ENCODE measurements at regions not wholly inside any gene's neighbourhood (a gene's known extent, or its start where the extent isn't known, plus 50 kb on each side); places are given as distances from the start of the nearest gene placed in this dataset.

DNA sequence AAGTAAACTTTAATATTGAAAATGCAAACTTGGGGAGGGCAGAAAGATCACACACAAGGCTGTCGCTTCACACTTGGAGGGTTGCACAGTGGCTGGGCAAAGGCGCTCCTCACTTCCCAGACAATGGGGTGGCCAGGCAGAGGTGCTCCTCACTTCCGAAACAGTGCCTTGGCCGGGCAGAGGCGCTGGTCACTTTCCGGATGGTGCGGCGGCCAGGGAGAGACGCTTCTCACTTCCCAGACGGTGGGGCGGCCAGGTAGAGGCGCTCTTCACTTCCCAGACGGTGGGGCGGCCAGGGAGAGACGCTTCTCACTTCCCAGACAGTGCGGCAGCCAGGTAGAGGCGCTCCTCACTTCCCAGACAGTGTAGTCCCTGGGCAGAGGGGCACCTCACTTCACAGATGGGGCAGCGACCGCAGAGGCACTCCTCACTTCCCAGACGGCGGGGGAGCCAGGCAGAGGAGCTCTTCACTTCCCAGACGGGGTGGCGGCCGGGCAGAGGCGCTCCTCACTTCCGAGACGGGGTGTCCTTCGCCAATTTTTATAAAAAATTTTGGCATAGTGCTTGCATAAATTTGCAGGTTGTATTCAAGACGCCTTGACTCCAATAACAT, 140.8 kb upstream of the PZP start:
- Histone ChIP-seq H3K4me1 (ENCODE audit: control insufficient read depth in 4 of 4, insufficient read depth in 4 of 4, low read length in 3 of 4) (no peaks in the 10 kb centered on the region), H3K4me3 (ENCODE audit: low read depth in 1 of 3, low read length in 3 of 3) (no peak overlapping the region), H3K36me3 (ENCODE audit: control insufficient read depth in 4 of 4, insufficient read depth in 3 of 4, low read depth in 1 of 4, low read length in 3 of 4) (no peaks in the 10 kb centered on the region), H3K9ac (ENCODE audit: low read depth in 1 of 2, low read length in 2 of 2) (no peak overlapping the region), H3K27me3 (ENCODE audit: control insufficient read depth in 4 of 4, insufficient read depth in 4 of 4, low read length in 3 of 4) (no peaks in the 10 kb centered on the region), H3K27ac (ENCODE audit: low read depth in 1 of 2, low read length in 2 of 2) (no peak overlapping the region), H3K9me3 (ENCODE audit: control insufficient read depth in 4 of 4, low read length in 3 of 4) (peaks cover 6 to 11% (median 10%) of the 10 kb centered on the region in 4 donors)
- WGBS = 92% methylated on average over 29 of the region's 29 CpGs
- TF ChIP-seq TAF1 (conservative IDR thresholded peaks at IDR 0.05) = no peak
- TF ChIP-seq, protein P1, sequence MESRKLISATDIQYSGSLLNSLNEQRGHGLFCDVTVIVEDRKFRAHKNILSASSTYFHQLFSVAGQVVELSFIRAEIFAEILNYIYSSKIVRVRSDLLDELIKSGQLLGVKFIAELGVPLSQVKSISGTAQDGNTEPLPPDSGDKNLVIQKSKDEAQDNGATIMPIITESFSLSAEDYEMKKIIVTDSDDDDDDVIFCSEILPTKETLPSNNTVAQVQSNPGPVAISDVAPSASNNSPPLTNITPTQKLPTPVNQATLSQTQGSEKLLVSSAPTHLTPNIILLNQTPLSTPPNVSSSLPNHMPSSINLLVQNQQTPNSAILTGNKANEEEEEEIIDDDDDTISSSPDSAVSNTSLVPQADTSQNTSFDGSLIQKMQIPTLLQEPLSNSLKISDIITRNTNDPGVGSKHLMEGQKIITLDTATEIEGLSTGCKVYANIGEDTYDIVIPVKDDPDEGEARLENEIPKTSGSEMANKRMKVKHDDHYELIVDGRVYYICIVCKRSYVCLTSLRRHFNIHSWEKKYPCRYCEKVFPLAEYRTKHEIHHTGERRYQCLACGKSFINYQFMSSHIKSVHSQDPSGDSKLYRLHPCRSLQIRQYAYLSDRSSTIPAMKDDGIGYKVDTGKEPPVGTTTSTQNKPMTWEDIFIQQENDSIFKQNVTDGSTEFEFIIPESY (IDR thresholded peaks at IDR 0.05) = no peak
- DNase-seq (ENCODE audit: low spot score) = no peak

DNA sequence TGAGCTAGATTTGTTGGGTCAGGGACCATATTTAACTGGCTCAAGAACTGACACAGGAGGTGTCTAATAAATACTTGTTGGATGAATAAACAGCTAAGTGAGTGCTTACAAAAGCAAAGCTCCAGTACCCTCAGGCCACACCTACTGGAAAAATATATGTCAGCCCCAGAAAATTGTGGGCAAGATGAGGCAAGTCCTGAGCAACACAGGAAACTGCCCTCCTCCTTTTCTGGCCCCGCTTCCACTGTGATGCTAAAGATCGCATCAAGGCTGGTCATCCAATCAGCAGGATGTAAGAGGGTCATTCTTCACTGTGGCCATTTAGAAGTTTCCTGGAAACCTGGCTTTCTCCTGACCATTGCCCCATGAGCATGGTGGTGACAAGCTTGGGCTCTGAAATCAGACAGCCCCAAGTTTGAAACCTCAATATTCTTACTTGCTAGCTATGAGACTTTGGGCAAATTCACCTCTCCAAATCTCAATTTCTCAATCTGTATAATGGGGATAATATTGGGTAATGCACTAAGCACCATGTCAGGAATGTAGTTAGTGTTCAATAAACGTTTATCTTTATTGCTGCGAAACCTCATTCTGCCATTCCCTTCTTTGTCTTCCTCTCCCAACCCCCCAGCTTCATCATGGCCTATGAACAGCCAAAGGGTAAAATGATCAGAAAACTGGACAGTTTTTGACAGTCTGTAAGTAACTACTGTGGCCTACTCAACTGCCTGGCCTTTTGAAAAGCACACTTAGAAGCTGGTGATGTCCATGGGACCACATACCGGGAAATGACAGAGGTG, 139.3 kb upstream of the PZP start:
- no peaks in the 10 kb centered on the region for H3K36me3 ChIP-seq (ENCODE audit: control insufficient read depth in 4 of 4, insufficient read depth in 3 of 4, low read depth in 1 of 4, low read length in 3 of 4)
- WGBS = 94% methylated on average over 5 of the region's 5 CpGs
- no peak overlapping the region for H3K9ac ChIP-seq (ENCODE audit: low read depth in 1 of 2, low read length in 2 of 2)

GRCh38 chr12:9346866-9347327, 138.7 kb upstream of the PZP start:
- Histone ChIP-seq H3K4me3 (ENCODE audit: low read depth in 1 of 3, low read length in 3 of 3) (no peak overlapping the region), H3K27me3 (ENCODE audit: control insufficient read depth in 4 of 4, insufficient read depth in 4 of 4, low read length in 3 of 4) (no peaks in the 10 kb centered on the region), H3K9ac (ENCODE audit: low read depth in 1 of 2, low read length in 2 of 2) (no peak overlapping the region), H3K9me3 (ENCODE audit: control insufficient read depth in 4 of 4, low read length in 3 of 4) (no peaks in the 10 kb centered on the region), H3K36me3 (ENCODE audit: control insufficient read depth in 4 of 4, insufficient read depth in 3 of 4, low read depth in 1 of 4, low read length in 3 of 4) (no peaks in the 10 kb centered on the region), H3K4me1 (ENCODE audit: control insufficient read depth in 4 of 4, insufficient read depth in 4 of 4, low read length in 3 of 4) (no peaks in the 10 kb centered on the region), H3K27ac (ENCODE audit: low read depth in 1 of 2, low read length in 2 of 2) (no peak overlapping the region)
- WGBS = 80% methylated on average over 5 of the region's 5 CpGs
- DNase-seq (ENCODE audit: low spot score) = no peak
- peak; percentile 34 for TF ChIP-seq NR2F2 (IDR thresholded peaks at IDR 0.05)
- no peak for TF ChIP-seq FOXA1 (IDR thresholded peaks at IDR 0.05)

More for the DNA sequence above, 139.3 kb upstream of the PZP start:
- DNase-seq (ENCODE audit: low spot score) = no peak
- peaks cover 0 to 5% (median under 1%) of the 10 kb centered on the region in 4 donors for H3K9me3 ChIP-seq (ENCODE audit: control insufficient read depth in 4 of 4, low read length in 3 of 4)
- H3K27me3 ChIP-seq (ENCODE audit: control insufficient read depth in 4 of 4, insufficient read depth in 4 of 4, low read length in 3 of 4) = no peaks in the 10 kb centered on the region
- no peak for TF ChIP-seq FOXA1 (IDR thresholded peaks at IDR 0.05)
- TF ChIP-seq, protein P2, sequence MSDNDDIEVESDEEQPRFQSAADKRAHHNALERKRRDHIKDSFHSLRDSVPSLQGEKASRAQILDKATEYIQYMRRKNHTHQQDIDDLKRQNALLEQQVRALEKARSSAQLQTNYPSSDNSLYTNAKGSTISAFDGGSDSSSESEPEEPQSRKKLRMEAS (IDR thresholded peaks at IDR 0.05) = no peak
- TF ChIP-seq JUND (IDR thresholded peaks at IDR 0.05) = no peak
- TF ChIP-seq RAD21 (IDR thresholded peaks at IDR 0.05) = no peak
- no peak for TF ChIP-seq SP1 (IDR thresholded peaks at IDR 0.05)
- H3K4me3 ChIP-seq (ENCODE audit: low read depth in 1 of 3, low read length in 3 of 3) = no peak overlapping the region
- H3K4me1 ChIP-seq (ENCODE audit: control insufficient read depth in 4 of 4, insufficient read depth in 4 of 4, low read length in 3 of 4) = no peaks in the 10 kb centered on the region
- no peak overlapping the region for H3K27ac ChIP-seq (ENCODE audit: low read depth in 1 of 2, low read length in 2 of 2)

DNA sequence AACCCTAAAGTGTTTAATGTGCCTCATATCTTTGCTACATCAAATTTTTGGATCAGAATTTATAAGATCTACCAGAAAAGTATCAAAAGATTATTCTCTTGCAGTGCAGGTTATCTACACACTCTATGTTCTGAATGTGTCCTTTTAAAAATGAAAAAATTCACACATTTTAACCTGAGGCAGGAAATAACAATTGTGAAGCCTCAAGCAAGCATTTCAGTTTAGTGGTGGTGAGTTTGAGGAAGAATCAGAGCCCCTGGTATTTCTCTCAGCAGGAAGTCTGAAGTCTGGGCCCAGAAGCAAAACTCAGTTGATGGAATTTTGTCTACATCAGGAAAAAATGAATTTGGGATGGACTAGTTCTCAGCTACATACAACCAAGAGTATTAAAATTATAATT, 137.0 kb upstream of the PZP start:
- Histone ChIP-seq H3K36me3 (ENCODE audit: control insufficient read depth in 4 of 4, insufficient read depth in 3 of 4, low read depth in 1 of 4, low read length in 3 of 4) (no peaks in the 10 kb centered on the region), H3K4me1 (ENCODE audit: control insufficient read depth in 4 of 4, insufficient read depth in 4 of 4, low read length in 3 of 4) (no peaks in the 10 kb centered on the region), H3K27me3 (ENCODE audit: control insufficient read depth in 4 of 4, insufficient read depth in 4 of 4, low read length in 3 of 4) (no peaks in the 10 kb centered on the region), H3K9me3 (ENCODE audit: control insufficient read depth in 4 of 4, low read length in 3 of 4) (no peaks in the 10 kb centered on the region), H3K9ac (ENCODE audit: low read depth in 1 of 2, low read length in 2 of 2) (no peak overlapping the region), H3K27ac (ENCODE audit: low read depth in 1 of 2, low read length in 2 of 2) (no peak overlapping the region), H3K4me3 (ENCODE audit: low read depth in 1 of 3, low read length in 3 of 3) (no peak overlapping the region)
- DNase-seq (ENCODE audit: low spot score) = no peak
- TF ChIP-seq HNF4A (conservative IDR thresholded peaks at IDR 0.05) = no peak
- TF ChIP-seq GABPA (IDR thresholded peaks at IDR 0.05 in 1 of 2, conservative IDR thresholded peaks at IDR 0.05 in 1 of 2) = no peak
- TF ChIP-seq JUND (IDR thresholded peaks at IDR 0.05) = no peak
- TF ChIP-seq FOXA2 (IDR thresholded peaks at IDR 0.05) = no peak
